T47D (cell line): ENCODE measurements at regions not wholly inside any gene's neighbourhood (a gene's known extent, or its start where the extent isn't known, plus 50 kb on each side); places are given as distances from the start of the nearest gene placed in this dataset.
"Not testable (repeated sequence)": the region's sequence is repeated elsewhere in the genome, so short reads cannot be mapped to it uniquely, and the experiment has no call there.

ENCODE experiments used
- DNase-seq, 2 experiments: peaks; one replicate each; pipeline versions ENCODE4 v3.0.0 to v3.0.0-alpha.2; 2011 to 2012; ENCODE audit warnings: low read depth in 1 of 2, low spot score in 1 of 2
- JUND ChIP-seq: IDR thresholded peaks from 2 replicates; pipeline ENCODE4 v1.6.1; 2012; ENCODE audit warnings: low read depth
- in situ Hi-C: cut with HindIII; loops from 2 replicates; pipeline ENCODE4 v1.10.0; 2016; ENCODE audit warnings: low sequenced_read_pairs, low pct_unique_long_range_greater_than_20kb

DNA sequence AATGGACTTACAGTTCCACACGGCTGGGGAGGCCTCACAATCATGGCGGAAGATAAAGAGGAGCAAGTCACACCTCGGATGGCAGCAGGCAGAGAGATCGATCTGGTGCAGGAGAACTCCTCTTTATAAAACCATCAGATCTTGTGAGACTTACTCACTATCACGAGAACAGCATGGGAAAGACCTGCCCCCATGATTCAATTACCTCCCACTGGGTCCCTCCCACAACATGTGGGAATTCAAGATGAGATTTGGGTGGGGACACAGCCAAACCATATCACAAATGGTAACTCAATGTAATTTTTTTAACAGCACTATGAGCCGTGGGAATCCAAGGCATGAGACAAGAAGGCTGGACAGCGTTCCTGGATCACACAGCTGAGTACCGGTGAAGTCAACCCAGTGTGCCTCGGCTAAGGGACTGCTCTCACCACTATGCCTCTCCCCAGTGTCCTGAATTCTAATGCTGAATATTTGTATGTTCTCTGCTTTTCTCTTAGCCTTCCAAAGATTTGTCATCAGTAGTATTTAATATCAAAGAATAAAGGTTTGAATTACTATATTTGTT lies 84.3 kb downstream of the IRS2 start:
- DNase-seq, in situ Hi-C loops: not testable (repeated sequence)

DNA sequence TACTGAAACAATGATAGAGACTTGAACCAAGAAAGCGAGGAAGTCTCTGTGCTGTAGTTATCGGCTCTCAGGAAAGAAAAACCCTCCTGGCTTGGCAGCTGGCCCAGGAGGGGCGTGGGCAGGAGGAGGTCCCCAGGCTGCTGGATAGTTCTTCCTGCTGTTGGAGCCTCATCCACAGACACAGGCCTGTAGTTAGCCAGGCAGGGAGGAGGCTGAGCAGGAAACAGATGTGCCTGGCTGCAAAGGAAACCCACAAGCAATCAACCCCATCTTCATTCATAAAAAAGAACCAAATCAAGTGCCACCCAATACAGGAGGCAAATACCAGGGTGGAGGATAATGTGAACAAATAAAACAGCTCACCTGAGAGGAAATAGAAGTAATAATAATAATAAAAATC lies 86.2 kb downstream of the IRS2 start:
- no peak for DNase-seq
- in situ Hi-C loops = no loop called here
- TF ChIP-seq JUND = no peak

DNA sequence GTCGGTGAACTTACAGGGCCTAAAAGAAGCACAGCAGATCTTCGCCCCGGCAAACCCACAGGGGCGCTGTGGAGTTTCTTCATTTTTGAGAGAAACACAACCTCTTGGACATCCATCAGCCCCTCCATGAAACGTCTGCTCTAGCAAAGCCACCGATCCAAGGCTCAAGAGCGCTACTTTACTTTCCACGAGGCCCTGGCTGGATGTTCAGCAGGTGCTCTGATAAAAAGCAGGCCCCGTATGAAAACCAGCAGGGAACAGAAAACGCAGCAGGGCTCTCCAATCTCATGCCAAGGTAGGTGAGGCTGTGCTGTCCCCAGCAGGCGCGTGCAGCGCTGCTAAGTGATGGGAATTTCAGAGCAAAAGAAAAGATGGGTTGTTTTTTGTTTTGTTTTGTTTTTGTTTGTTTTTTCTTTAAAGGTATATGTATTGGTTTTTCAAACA lies 86.7 kb downstream of the IRS2 start:
- DNase-seq = no peak
- no peak for TF ChIP-seq JUND
- in situ Hi-C loops = no loop called here

DNA sequence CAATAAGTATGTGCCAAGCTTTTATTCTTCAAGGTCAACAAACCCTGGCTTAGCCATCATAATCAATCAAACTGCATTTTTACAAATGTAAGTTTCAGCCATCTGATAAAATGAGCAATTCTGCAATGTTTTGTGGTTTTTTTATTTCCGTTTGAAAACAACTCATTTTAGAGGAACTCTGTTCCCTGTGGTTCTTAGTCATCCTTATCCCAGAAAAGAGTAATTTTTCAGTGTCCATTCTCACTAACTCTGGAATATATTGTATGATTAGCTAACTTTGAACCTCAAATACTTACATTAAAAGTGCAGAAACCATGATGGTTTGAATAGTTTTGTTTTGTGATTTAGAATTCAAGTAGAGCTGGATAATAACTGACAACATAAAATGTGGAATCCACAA lies 87.6 kb downstream of the IRS2 start:
- no peak for DNase-seq
- TF ChIP-seq JUND = no peak
- in situ Hi-C loops = no loop called here

DNA sequence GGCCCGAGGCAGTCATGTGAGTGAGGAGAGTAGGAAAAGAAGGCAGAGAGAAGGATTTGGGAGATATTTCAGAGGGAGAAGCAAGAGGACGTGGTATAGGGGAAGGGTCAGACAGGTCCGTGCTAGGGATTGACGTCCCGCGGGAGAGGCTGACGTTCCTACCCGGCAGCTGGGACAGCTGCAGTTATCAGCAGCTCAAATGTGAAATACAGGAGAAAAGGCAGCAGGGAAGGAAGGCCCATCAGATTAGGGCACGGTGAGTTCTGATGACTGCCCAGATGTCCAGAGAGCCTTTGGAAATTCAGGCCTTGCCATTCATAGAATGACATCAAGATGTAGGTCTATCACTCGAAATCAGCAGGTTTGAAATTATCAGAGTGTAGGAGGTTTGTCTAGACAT lies 88.4 kb downstream of the IRS2 start:
- DNase-seq = no peak
- in situ Hi-C loops = no loop called here
- no peak for TF ChIP-seq JUND

DNA sequence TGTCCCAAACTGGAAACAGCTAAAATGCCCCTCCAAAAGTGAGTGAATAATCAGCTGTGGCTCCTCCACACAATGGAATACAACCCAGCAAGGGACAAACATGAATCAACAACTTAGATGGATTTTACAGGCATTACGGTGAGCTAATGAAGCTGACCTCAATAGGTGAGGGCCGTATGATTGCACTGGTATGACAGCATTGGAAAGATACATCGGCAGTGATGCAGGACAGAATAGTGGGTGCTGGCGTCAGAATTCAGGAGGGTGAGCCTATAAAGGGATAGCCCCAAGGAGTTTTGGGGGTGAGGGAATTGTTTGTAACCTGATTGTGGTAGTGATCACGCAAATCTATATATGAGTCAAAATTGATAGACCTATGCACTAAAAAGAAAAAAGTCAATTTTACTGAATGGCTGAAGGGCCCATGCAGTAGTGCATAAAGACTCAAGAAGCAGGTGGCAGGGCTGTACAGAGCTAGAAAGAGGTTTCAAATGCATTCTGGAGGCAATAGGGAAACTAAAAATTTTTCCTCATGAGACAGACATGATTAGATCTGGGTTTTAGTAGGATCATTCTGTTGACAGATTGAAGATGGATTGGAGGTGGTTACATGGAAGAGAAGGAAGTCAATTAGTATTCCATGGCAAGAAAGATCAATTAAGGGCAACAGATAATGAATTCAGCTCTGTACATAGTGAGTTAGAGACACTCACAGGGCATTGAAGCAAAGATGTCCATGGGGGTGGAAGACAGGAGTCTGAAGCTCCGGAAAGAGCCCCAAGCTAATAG lies 90.8 kb downstream of the IRS2 start:
- TF ChIP-seq JUND = no peak
- in situ Hi-C loops = no loop called here
- DNase-seq = no peak

DNA sequence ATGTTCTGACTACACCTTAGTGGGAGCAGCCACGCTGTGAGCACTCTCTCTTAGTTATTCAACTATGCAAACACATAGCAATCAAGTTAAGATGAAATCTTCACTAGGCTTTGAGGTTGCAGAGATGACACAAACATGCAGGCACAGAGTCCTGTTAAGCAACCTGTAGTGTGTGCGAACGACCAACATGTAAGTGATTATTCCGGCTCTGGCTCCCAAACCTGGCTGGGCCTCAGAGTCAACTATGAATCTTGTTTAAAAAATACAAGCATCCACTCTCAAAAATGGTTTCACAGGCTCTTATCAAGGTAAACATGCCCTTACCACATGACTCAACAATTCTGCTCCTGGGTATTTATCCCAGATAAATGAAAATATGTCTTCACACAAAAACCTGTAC lies 91.4 kb downstream of the IRS2 start:
- in situ Hi-C loops = no loop called here
- DNase-seq = peak in 1 of 2 experiments; percentile 6
- no peak for TF ChIP-seq JUND

DNA sequence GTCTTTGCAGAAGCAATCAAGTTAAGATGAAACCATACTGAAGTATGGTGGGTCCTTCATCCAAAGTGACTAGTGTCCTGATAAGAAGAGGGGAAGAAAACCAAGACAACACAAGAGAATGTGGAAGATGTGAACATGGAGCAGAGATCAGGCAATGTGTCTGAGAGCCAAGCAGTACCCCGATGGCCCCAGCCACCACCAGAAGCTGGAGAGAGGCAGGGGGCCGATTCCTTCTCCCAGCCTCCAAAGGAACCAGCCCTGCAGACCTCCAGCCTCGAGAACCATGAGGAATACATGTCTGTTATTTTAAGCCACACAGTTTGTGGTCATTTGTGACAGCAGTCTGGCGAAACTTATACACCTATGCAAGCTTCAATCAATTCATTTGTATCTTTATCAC lies 93.2 kb downstream of the IRS2 start:
- in situ Hi-C loops = no loop called here
- no peak for TF ChIP-seq JUND
- DNase-seq = no peak

DNA sequence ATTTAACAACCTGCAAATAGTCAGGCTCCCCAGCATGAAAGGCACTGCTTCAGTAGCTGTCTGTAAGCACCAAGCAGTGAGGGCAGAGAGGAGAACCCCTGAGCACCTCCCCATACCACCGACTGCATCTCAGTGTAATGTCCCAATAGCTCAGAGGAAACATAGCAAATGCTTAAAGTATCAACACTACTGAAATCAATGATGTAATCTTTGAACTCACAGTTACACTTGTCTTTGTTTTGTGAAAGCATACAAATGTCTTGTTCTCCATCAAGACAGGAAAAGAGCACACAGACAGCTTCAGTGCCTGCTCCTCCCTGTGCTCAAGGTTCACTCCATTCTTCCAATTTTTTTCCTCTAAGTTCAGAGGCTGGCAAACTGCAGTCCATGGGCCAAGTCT lies 94.7 kb downstream of the IRS2 start:
- in situ Hi-C loops = no loop called here
- DNase-seq = no peak
- TF ChIP-seq JUND = no peak

DNA sequence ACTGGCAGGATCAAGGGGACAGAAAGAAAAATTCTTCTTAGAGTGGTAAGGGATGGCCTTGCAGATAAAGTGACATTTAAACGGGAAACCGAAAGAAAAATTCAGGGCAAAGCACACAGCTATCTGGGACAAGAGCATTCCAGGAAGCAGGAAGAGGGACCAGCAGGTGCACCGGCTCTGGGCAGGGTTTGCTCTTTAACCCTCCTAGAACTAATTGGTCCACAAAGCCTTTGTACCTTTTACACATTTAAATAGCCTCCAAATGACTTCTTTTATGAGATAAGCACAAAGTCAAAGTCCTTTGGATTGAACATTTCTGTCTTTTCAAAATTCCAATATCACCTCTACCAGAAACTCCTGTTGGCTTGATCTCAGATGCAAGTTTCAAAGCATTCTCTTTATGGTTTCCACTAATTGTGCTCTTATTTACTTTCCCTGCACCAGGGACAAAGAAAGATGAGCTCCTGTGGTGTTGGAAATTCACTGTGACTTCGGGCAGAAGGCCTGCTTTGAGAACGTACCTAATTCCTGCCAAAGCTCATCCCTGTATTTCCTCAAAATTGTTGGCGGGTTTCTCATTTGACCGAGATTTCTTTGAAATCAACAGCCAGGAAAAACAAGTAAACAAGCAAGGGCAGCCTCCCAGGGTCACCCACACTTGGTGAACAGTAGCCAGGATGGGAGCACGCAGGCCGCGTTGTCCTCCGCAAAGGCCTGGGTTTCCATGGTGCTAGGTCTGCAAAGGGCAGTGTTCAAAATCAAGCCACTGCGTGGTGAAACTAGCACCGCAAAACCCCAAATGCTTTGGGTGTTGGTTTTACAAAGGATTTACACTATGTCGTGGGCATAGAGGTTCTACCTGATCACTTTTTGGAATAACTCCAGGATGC lies 98.6 kb downstream of the IRS2 start:
- no peak for TF ChIP-seq JUND
- in situ Hi-C loops = no loop called here
- DNase-seq = no peak

DNA sequence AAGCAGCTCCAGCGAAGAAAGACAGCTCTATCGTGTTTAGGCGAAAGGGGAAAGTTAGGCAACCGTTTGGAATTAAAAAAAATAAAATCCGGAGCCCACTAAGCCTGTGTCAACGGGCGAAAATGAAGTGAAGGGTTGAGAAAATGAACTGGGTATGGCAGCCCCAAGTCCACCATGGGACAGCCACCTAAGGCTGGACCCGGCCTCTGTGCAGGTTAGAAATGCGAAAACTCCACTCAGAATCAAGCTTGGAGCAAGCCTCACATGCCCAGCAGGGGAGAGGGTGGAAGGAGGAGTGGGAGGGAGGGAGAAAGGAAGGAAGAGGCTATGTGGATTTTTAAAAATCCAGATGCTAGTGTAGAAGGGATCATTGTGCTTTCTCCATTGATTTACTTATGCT lies 101.2 kb downstream of the IRS2 start:
- no peak for TF ChIP-seq JUND
- DNase-seq = no peak
- in situ Hi-C loops = no loop called here

DNA sequence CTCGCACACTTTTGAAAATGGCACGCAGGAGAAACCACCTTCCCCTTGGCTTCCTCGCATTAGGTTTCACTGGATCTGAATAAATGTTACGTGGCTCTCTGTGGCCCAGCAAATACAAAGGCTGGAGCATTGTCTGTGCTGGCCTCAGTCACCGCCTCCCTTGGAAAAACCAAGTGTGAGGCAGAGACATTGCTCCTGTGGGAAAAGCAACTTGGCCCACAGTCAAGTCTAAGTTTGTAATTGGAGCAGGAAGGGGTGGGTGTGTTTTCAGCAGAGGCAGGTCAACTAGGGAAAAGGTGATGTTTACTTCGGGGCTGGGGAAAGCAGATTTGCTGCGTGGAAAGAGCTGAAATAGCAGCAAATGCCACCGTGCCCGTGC lies 101.6 kb downstream of the IRS2 start:
- peak; percentile 4 to 74 for DNase-seq
- TF ChIP-seq JUND = no peak
- in situ Hi-C loops = no loop called here
